ENCODE measurements at regions not wholly inside any gene's neighbourhood (a gene's known extent, or its start where the extent isn't known, plus 50 kb on each side); places are given as distances from the start of the nearest gene placed in this dataset.

DNA sequence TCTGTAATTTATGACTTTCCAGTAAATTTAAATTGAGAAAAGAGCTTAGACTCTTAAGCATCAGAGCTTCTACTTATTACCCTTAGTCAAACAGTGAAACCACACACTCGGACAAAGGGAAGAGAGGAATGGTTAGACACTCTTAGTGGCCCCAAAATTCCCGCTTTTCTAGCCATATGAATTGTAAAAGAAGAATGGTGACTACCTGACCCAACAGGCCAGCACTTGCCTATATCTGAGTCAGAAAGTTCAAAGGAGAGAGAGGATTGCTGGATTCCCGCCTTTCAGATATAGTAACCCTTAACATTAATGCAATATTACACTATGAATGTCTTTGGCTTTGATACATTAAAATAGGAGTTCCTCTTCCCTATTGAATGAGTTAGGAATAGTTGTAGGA is 317.3 kb downstream of the PCDH17 start:
- Histone ChIP-seq H3K4ac (ENCODE audit: low read depth, low read length) (no peak overlapping the region), H3T11ph (ENCODE audit: low read length) (no peak overlapping the region), H4K8ac (replicated peaks; ENCODE audit: insufficient read length, low read depth, low read length) (no peak overlapping the region), H4K20me1 (ENCODE audit: control insufficient read depth, insufficient read depth, insufficient read length) (no peaks in the 10 kb centered on the region), H2AFZ (ENCODE audit: low read length) (no peak overlapping the region), H2BK15ac (ENCODE audit: low read depth, low read length) (no peak overlapping the region), H3K9ac (ENCODE audit: extremely low read depth, insufficient read length, low read length) (no peak overlapping the region), H2AK5ac (ENCODE audit: insufficient read length, low read length) (no peak overlapping the region), H3K14ac (ENCODE audit: insufficient read depth, low read length) (no peak overlapping the region), H3K79me2 (ENCODE audit: insufficient read depth, low read length) (no peaks in the 10 kb centered on the region), H3K23ac (ENCODE audit: insufficient read length, low read depth, low read length) (no peak overlapping the region), H3K23me2 (ENCODE audit: insufficient read length, low read depth, low read length, poor library complexity, severe bottlenecking) (no peaks in the 10 kb centered on the region), H3K18ac (ENCODE audit: insufficient read length, low read depth, low read length) (no peak overlapping the region), H2BK12ac (ENCODE audit: insufficient read length, low read depth, low read length) (no peak overlapping the region), H3K4me2 (ENCODE audit: insufficient read depth, insufficient read length, low read length) (no peak overlapping the region), H4K5ac (ENCODE audit: insufficient read length, low read depth, low read length) (no peak overlapping the region), H3K9me3 (ENCODE audit: control insufficient read depth, low read depth, low read length) (no peaks in the 10 kb centered on the region), H2BK20ac (ENCODE audit: low read depth, low read length, poor library complexity, severe bottlenecking) (no peak overlapping the region), H3K27me3 (ENCODE audit: insufficient read depth, low read length) (no peaks in the 10 kb centered on the region), H4K91ac (ENCODE audit: insufficient read length, low read depth, low read length) (no peak overlapping the region), H3K4me1 (ENCODE audit: insufficient read depth, low read length) (no peaks in the 10 kb centered on the region), H2BK5ac (ENCODE audit: insufficient read length, low read length) (no peak overlapping the region), H3K56ac (ENCODE audit: insufficient read length, low read depth, low read length) (no peak overlapping the region), H2BK120ac (ENCODE audit: low read depth, low read length, poor library complexity, severe bottlenecking) (no peak overlapping the region), H3K27ac (ENCODE audit: insufficient read length, low read depth, low read length) (no peak overlapping the region), H3K79me1 (ENCODE audit: insufficient read depth, low read depth, low read length, poor library complexity, severe bottlenecking) (no peaks in the 10 kb centered on the region)
- Mint-ChIP-seq H3K36me3 (ENCODE audit: insufficient read depth in 1 of 3, low read depth in 3 of 3) (peaks cover 14 to 26% (median 21%) of the 10 kb centered on the region in 3 experiments), H3K4me3 (no peak overlapping the region), H3K27me3 (ENCODE audit: low read depth) (no peaks in the 10 kb centered on the region), H3K9me3 (peaks cover 19 to 26% of the 10 kb centered on the region in 2 experiments), H3K4me1 (0 out of 4 replicates have a peak, but pooled peaks cover 0 to 3% of the 10 kb centered on the region in 2 experiments), H3K27ac (no peak overlapping the region)
- no peak for DNase-seq
- TF ChIP-seq, protein P1, sequence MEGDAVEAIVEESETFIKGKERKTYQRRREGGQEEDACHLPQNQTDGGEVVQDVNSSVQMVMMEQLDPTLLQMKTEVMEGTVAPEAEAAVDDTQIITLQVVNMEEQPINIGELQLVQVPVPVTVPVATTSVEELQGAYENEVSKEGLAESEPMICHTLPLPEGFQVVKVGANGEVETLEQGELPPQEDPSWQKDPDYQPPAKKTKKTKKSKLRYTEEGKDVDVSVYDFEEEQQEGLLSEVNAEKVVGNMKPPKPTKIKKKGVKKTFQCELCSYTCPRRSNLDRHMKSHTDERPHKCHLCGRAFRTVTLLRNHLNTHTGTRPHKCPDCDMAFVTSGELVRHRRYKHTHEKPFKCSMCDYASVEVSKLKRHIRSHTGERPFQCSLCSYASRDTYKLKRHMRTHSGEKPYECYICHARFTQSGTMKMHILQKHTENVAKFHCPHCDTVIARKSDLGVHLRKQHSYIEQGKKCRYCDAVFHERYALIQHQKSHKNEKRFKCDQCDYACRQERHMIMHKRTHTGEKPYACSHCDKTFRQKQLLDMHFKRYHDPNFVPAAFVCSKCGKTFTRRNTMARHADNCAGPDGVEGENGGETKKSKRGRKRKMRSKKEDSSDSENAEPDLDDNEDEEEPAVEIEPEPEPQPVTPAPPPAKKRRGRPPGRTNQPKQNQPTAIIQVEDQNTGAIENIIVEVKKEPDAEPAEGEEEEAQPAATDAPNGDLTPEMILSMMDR (conservative IDR thresholded peaks at IDR 0.05), result no peak
- no CpG with 5 or more reads among the region's 3 CpGs for WGBS (ENCODE audit: extremely low coverage, insufficient read length, low lambda C conversion rate)
